Esophagus (tissue), 2 donors: ENCODE measurements at regions not wholly inside any gene's neighbourhood (a gene's known extent, or its start where the extent isn't known, plus 50 kb on each side); places are given as distances from the start of the nearest gene placed in this dataset.

ENCODE experiments used
- H3K27ac ChIP-seq, 2 donors: one replicate each; pipeline ENCODE4 v1.5.1; 2013; ENCODE audit warnings: low read depth in 2 of 2, mild to moderate bottlenecking in 2 of 2, inconsistent platforms in 1 of 2, low read length in 1 of 2, moderate library complexity in 1 of 2
- H3K27me3 ChIP-seq, 2 donors: one replicate each; pipeline ENCODE4 v1.6.1; 2013; ENCODE audit warnings: low read length in 2 of 2, control low read depth in 1 of 2, mild to moderate bottlenecking in 1 of 2; ENCODE audit not compliant: insufficient read depth in 2 of 2, control insufficient read depth in 1 of 2
- H3K36me3 ChIP-seq, 2 donors: one replicate each; pipeline ENCODE4 v1.6.1; 2013; ENCODE audit warnings: low read length in 1 of 2; ENCODE audit not compliant: control insufficient read depth in 2 of 2, insufficient read depth in 2 of 2
- H3K4me1 ChIP-seq, 2 donors: one replicate each; pipeline ENCODE4 v1.6.1; 2013; ENCODE audit warnings: low read length in 1 of 2; ENCODE audit not compliant: control insufficient read depth in 2 of 2, insufficient read depth in 2 of 2
- H3K4me3 ChIP-seq, 2 donors: one replicate each; pipeline ENCODE4 v1.5.1; 2013; ENCODE audit warnings: low read length in 2 of 2, mild to moderate bottlenecking in 2 of 2, low read depth in 1 of 2, moderate library complexity in 1 of 2
- H3K9me3 ChIP-seq, 2 donors: one replicate each; pipeline ENCODE4 v1.6.1; 2013; ENCODE audit warnings: mild to moderate bottlenecking in 2 of 2, low read depth in 1 of 2, low read length in 1 of 2, moderate library complexity in 1 of 2; ENCODE audit not compliant: control insufficient read depth in 2 of 2, insufficient read depth in 1 of 2
- WGBS, 2 donors: extraction: QIAGEN DNeasy Blood & Tissue Kit; methylation state at CpG; one replicate each; pipeline ENCODE4 v1.1.7; 2013; 5-methylcytosine and 5-hydroxymethylcytosine counted together
- donor health status: healthy with polysubstance abuse.
- donor health status: Bipolar disorder and iron deficiency.

GRCh38 chr9:31372799-31373587, 1011.5 kb upstream of the ACO1 start:
- Histone ChIP-seq H3K36me3 (no peaks in the 10 kb centered on the region), H3K27me3 (no peaks in the 10 kb centered on the region), H3K9me3 (no peaks in the 10 kb centered on the region), H3K4me1 (no peaks in the 10 kb centered on the region), H3K4me3 (no peak overlapping the region), H3K27ac (no peak overlapping the region)
- 79 to 80% methylated on average over 7 of the region's 7 CpGs for WGBS, 2 donors

GRCh38 chr9:31377358-31377757, 1007.1 kb upstream of the ACO1 start:
- no peak overlapping the region for H3K27ac ChIP-seq
- H3K27me3 ChIP-seq = no peaks in the 10 kb centered on the region
- no peaks in the 10 kb centered on the region for H3K36me3 ChIP-seq
- 81 to 82% methylated on average over 4 of the region's 4 CpGs for WGBS, 2 donors
- H3K4me3 ChIP-seq = no peak overlapping the region
- no peaks in the 10 kb centered on the region for H3K4me1 ChIP-seq
- no peaks in the 10 kb centered on the region for H3K9me3 ChIP-seq

- no peaks in the 10 kb centered on the region for H3K27me3 ChIP-seq
- H3K27ac ChIP-seq = no peak overlapping the region
- WGBS, 2 donors = 66 to 82% methylated on average over 1 of the region's 1 CpG
- no peaks in the 10 kb centered on the region for H3K9me3 ChIP-seq
- H3K4me3 ChIP-seq = no peak overlapping the region
- no peaks in the 10 kb centered on the region for H3K36me3 ChIP-seq
- H3K4me1 ChIP-seq = no peaks in the 10 kb centered on the region
Measured at GRCh38 chr9:31388660-31389059, 995.8 kb upstream of the ACO1 start.

GRCh38 chr9:31389075-31389474, 995.4 kb upstream of the ACO1 start:
- Histone ChIP-seq H3K27ac (no peak overlapping the region), H3K4me1 (no peaks in the 10 kb centered on the region), H3K9me3 (no peaks in the 10 kb centered on the region), H3K36me3 (no peaks in the 10 kb centered on the region), H3K4me3 (no peak overlapping the region), H3K27me3 (no peaks in the 10 kb centered on the region)
- 66 to 68% methylated on average over 3 of the region's 3 CpGs for WGBS, 2 donors

GRCh38 chr9:31390403-31391025, 993.9 kb upstream of the ACO1 start:
- Histone ChIP-seq H3K27ac (no peak overlapping the region), H3K27me3 (no peaks in the 10 kb centered on the region), H3K9me3 (no peaks in the 10 kb centered on the region), H3K36me3 (no peaks in the 10 kb centered on the region), H3K4me1 (no peaks in the 10 kb centered on the region), H3K4me3 (no peak overlapping the region)
- 36% methylated on average over 5 of the region's 5 CpGs for WGBS, 2 donors

- H3K9me3 ChIP-seq = no peaks in the 10 kb centered on the region
- no peak overlapping the region for H3K27ac ChIP-seq
Measured at GRCh38 chr9:31393240-31393639, 991.2 kb upstream of the ACO1 start.

GRCh38 chr9:31394015-31394473, 990.4 kb upstream of the ACO1 start:
- Histone ChIP-seq H3K4me3 (no peak overlapping the region), H3K9me3 (no peaks in the 10 kb centered on the region), H3K27ac (no peak overlapping the region), H3K4me1 (no peaks in the 10 kb centered on the region), H3K27me3 (no peaks in the 10 kb centered on the region), H3K36me3 (no peaks in the 10 kb centered on the region)
- WGBS, 2 donors = 11 to 24% methylated on average over 2 of the region's 2 CpGs

More at GRCh38 chr9:31393240-31393639, 991.2 kb upstream of the ACO1 start:
- Histone ChIP-seq H3K27me3 (no peaks in the 10 kb centered on the region), H3K4me1 (no peaks in the 10 kb centered on the region), H3K36me3 (no peaks in the 10 kb centered on the region), H3K4me3 (no peak overlapping the region)

- Histone ChIP-seq H3K36me3 (no peaks in the 10 kb centered on the region), H3K27me3 (no peaks in the 10 kb centered on the region), H3K4me3 (no peak overlapping the region), H3K4me1 (no peaks in the 10 kb centered on the region), H3K9me3 (no peaks in the 10 kb centered on the region), H3K27ac (no peak overlapping the region)
Measured at GRCh38 chr9:31412081-31412480, 972.4 kb upstream of the ACO1 start.

- Histone ChIP-seq H3K4me1 (no peaks in the 10 kb centered on the region), H3K9me3 (peaks cover 0 to 5% of the 10 kb centered on the region in 2 donors), H3K36me3 (no peaks in the 10 kb centered on the region), H3K4me3 (no peak overlapping the region), H3K27ac (no peak overlapping the region), H3K27me3 (no peaks in the 10 kb centered on the region)
Measured at GRCh38 chr9:31415164-31415563, 969.3 kb upstream of the ACO1 start.

GRCh38 chr9:31418419-31418818, 966.0 kb upstream of the ACO1 start:
- Histone ChIP-seq H3K9me3 (peaks cover 0 to 5% of the 10 kb centered on the region in 2 donors), H3K4me3 (no peak overlapping the region), H3K36me3 (no peaks in the 10 kb centered on the region), H3K4me1 (no peaks in the 10 kb centered on the region), H3K27me3 (no peaks in the 10 kb centered on the region), H3K27ac (no peak overlapping the region)
- WGBS, 2 donors = 85 to 91% methylated on average over 4 of the region's 4 CpGs
